ENCODE measurements at regions not wholly inside any gene's neighbourhood (a gene's known extent, or its start where the extent isn't known, plus 50 kb on each side); places are given as distances from the start of the nearest gene placed in this dataset.

DNA sequence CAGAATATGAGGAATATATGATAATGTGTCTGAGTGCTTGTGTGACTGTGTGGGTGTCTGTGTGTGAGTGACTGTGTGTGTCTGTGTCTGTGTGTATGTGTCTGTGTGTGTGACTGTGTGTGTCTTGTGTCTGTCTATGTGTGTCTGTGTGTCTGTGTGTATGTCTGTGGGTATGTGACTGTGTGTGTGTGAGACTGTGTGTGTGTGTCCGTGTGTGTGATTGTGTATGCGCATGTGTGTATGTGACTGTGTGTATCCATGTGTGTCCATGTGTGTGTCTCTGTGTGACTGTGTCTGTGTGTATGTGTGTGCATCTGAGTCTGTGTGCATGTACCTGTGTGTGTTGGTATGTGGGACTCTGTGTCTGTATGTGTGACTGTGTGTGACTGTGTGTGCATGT lies 1361.2 kb upstream of the TMEM132C start:
- no peak for TF ChIP-seq GRHL2 (CRISPR knock-in tag; IDR thresholded peaks at IDR 0.05; ENCODE audit: insufficient replicate concordance, severe bottlenecking)
- TF ChIP-seq NFE2L1 (CRISPR knock-in tag; IDR thresholded peaks at IDR 0.05) = no peak
- TF ChIP-seq USF2 (CRISPR knock-in tag; IDR thresholded peaks at IDR 0.05) = no peak
- TF ChIP-seq ELF4 (CRISPR knock-in tag; IDR thresholded peaks at IDR 0.05; ENCODE audit: low read depth) = no peak
- TF ChIP-seq, protein P1, sequence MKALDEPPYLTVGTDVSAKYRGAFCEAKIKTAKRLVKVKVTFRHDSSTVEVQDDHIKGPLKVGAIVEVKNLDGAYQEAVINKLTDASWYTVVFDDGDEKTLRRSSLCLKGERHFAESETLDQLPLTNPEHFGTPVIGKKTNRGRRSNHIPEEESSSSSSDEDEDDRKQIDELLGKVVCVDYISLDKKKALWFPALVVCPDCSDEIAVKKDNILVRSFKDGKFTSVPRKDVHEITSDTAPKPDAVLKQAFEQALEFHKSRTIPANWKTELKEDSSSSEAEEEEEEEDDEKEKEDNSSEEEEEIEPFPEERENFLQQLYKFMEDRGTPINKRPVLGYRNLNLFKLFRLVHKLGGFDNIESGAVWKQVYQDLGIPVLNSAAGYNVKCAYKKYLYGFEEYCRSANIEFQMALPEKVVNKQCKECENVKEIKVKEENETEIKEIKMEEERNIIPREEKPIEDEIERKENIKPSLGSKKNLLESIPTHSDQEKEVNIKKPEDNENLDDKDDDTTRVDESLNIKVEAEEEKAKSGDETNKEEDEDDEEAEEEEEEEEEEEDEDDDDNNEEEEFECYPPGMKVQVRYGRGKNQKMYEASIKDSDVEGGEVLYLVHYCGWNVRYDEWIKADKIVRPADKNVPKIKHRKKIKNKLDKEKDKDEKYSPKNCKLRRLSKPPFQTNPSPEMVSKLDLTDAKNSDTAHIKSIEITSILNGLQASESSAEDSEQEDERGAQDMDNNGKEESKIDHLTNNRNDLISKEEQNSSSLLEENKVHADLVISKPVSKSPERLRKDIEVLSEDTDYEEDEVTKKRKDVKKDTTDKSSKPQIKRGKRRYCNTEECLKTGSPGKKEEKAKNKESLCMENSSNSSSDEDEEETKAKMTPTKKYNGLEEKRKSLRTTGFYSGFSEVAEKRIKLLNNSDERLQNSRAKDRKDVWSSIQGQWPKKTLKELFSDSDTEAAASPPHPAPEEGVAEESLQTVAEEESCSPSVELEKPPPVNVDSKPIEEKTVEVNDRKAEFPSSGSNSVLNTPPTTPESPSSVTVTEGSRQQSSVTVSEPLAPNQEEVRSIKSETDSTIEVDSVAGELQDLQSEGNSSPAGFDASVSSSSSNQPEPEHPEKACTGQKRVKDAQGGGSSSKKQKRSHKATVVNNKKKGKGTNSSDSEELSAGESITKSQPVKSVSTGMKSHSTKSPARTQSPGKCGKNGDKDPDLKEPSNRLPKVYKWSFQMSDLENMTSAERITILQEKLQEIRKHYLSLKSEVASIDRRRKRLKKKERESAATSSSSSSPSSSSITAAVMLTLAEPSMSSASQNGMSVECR (CRISPR knock-in tag; IDR thresholded peaks at IDR 0.05; ENCODE audit: borderline replicate concordance) = no peak
- no peak for TF ChIP-seq TEAD1 (CRISPR knock-in tag; IDR thresholded peaks at IDR 0.05)
- TF ChIP-seq FOXP1 (CRISPR knock-in tag; IDR thresholded peaks at IDR 0.05; ENCODE audit: borderline replicate concordance) = no peak
- TF ChIP-seq NR3C1 (CRISPR knock-in tag; conservative IDR thresholded peaks at IDR 0.05; ENCODE audit: low read depth) = no peak
- TF ChIP-seq ZBTB43 (CRISPR knock-in tag; IDR thresholded peaks at IDR 0.05) = no peak
- no peak for TF ChIP-seq GTF2I (CRISPR knock-in tag; conservative IDR thresholded peaks at IDR 0.05)
- TF ChIP-seq ZNF416 (CRISPR knock-in tag; IDR thresholded peaks at IDR 0.05) = no peak
- H3K4me1 Mint-ChIP-seq = peaks cover 9% of the 10 kb centered on the region; the same call in 1 of the 2 replicates
- no peak for DNase-seq (ENCODE audit: low spot score)
- peaks cover 4% of the 10 kb centered on the region; the same call in 1 of the 2 replicates for H3K27me3 Mint-ChIP-seq (ENCODE audit: low read depth)
- no peak for ATAC-seq
- H3K4me3 Mint-ChIP-seq = no peak overlapping the region
- no peak overlapping the region for H3K27ac Mint-ChIP-seq
- peaks cover 66% of the 10 kb centered on the region for H3K36me3 Mint-ChIP-seq
- CTCF ChIA-PET = no interaction called here
- POLR2A ChIA-PET = no interaction called here
- peaks cover 78% of the 10 kb centered on the region for H3K9me3 Mint-ChIP-seq

GRCh38 chr12:126907900-126908764 lies 1358.8 kb upstream of the TMEM132C start:
- no peak for TF ChIP-seq GTF2I (CRISPR knock-in tag; conservative IDR thresholded peaks at IDR 0.05)
- TF ChIP-seq MYBL2 (CRISPR knock-in tag; IDR thresholded peaks at IDR 0.05) = no peak
- TF ChIP-seq, protein P2, sequence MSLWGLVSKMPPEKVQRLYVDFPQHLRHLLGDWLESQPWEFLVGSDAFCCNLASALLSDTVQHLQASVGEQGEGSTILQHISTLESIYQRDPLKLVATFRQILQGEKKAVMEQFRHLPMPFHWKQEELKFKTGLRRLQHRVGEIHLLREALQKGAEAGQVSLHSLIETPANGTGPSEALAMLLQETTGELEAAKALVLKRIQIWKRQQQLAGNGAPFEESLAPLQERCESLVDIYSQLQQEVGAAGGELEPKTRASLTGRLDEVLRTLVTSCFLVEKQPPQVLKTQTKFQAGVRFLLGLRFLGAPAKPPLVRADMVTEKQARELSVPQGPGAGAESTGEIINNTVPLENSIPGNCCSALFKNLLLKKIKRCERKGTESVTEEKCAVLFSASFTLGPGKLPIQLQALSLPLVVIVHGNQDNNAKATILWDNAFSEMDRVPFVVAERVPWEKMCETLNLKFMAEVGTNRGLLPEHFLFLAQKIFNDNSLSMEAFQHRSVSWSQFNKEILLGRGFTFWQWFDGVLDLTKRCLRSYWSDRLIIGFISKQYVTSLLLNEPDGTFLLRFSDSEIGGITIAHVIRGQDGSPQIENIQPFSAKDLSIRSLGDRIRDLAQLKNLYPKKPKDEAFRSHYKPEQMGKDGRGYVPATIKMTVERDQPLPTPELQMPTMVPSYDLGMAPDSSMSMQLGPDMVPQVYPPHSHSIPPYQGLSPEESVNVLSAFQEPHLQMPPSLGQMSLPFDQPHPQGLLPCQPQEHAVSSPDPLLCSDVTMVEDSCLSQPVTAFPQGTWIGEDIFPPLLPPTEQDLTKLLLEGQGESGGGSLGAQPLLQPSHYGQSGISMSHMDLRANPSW (CRISPR knock-in tag; conservative IDR thresholded peaks at IDR 0.05; ENCODE audit: low read depth) = no peak
- no peak overlapping the region for H3K4me3 Mint-ChIP-seq
- H3K4me1 Mint-ChIP-seq = 0 out of 2 replicates have a peak, but pooled peaks cover 4% of the 10 kb centered on the region
- DNase-seq (ENCODE audit: low spot score) (no peak), ATAC-seq (no peak)
- ChIA-PET CTCF (no interaction called here), POLR2A (no interaction called here)
- peaks cover 63% of the 10 kb centered on the region for H3K36me3 Mint-ChIP-seq
- peaks cover 73% of the 10 kb centered on the region for H3K9me3 Mint-ChIP-seq
- H3K27ac Mint-ChIP-seq = no peak overlapping the region
- peaks cover 4% of the 10 kb centered on the region; the same call in 1 of the 2 replicates for H3K27me3 Mint-ChIP-seq (ENCODE audit: low read depth)
